HG03103 (cell line): ENCODE measurements at regions not wholly inside any gene's neighbourhood (a gene's known extent, or its start where the extent isn't known, plus 50 kb on each side); places are given as distances from the start of the nearest gene placed in this dataset.
A peak's percentile ranks its signal among the peaks of the same experiment; 100 is the strongest.
"Not testable (repeated sequence)": the region's sequence is repeated elsewhere in the genome, so short reads cannot be mapped to it uniquely, and the experiment has no call there.

Experiments
- ATAC-seq: cut with Tn5 transposase; IDR thresholded peaks from one replicate; pipeline ENCODE4 v1.9.1; 2021; ENCODE audit warnings: low read depth; ENCODE audit not compliant: unreplicated experiment

GRCh38 chr17:14460516-14461226 is 159.8 kb downstream of the HS3ST3B1 start:
- no peak for ATAC-seq

GRCh38 chr17:14459955-14460354 is 159.1 kb downstream of the HS3ST3B1 start:
- ATAC-seq, result no peak

GRCh38 chr17:14458724-14459123 is 157.8 kb downstream of the HS3ST3B1 start:
- no peak for ATAC-seq

- no peak for ATAC-seq
Observed at GRCh38 chr17:14454746-14455145, 153.9 kb downstream of the HS3ST3B1 start.

GRCh38 chr17:14452856-14453255 is 152.0 kb downstream of the HS3ST3B1 start:
- ATAC-seq, result no peak

GRCh38 chr17:14451729-14452191 is 150.9 kb downstream of the HS3ST3B1 start:
- no peak for ATAC-seq

GRCh38 chr17:14448818-14449217 is 147.9 kb downstream of the HS3ST3B1 start:
- ATAC-seq, result no peak

GRCh38 chr17:14446825-14447224 is 145.9 kb downstream of the HS3ST3B1 start:
- ATAC-seq, result no peak

GRCh38 chr17:14444915-14445314 is 144.0 kb downstream of the HS3ST3B1 start:
- ATAC-seq, result no peak

GRCh38 chr17:14442798-14443528 is 142.1 kb downstream of the HS3ST3B1 start:
- ATAC-seq, result no peak

- ATAC-seq, result no peak
Observed at GRCh38 chr17:14437176-14437575, 136.3 kb downstream of the HS3ST3B1 start.

GRCh38 chr17:14436266-14436665 is 135.4 kb downstream of the HS3ST3B1 start:
- no peak for ATAC-seq

GRCh38 chr17:14434506-14434905 is 133.6 kb downstream of the HS3ST3B1 start:
- no peak for ATAC-seq

- ATAC-seq, result no peak
Observed at GRCh38 chr17:14432079-14432478, 131.2 kb downstream of the HS3ST3B1 start.

GRCh38 chr17:14429084-14429483 is 128.2 kb downstream of the HS3ST3B1 start:
- ATAC-seq, result no peak

GRCh38 chr17:14428648-14429029 is 127.8 kb downstream of the HS3ST3B1 start:
- ATAC-seq, result peak; percentile 52

- peak; percentile 73 for ATAC-seq
Observed at GRCh38 chr17:14427900-14428647, 127.2 kb downstream of the HS3ST3B1 start.

- ATAC-seq, result not testable (repeated sequence)
Observed at GRCh38 chr17:14423156-14423555, 122.3 kb downstream of the HS3ST3B1 start.

- ATAC-seq, result no peak
Observed at GRCh38 chr17:14417336-14417735, 116.5 kb downstream of the HS3ST3B1 start.

- ATAC-seq, result no peak
Observed at GRCh38 chr17:14409292-14409691, 108.4 kb downstream of the HS3ST3B1 start.

- ATAC-seq, result no peak
Observed at GRCh38 chr17:14407541-14407940, 106.7 kb downstream of the HS3ST3B1 start.
